Brain microvascular endothelial cell (primary cell): ENCODE measurements at regions not wholly inside any gene's neighbourhood (a gene's known extent, or its start where the extent isn't known, plus 50 kb on each side); places are given as distances from the start of the nearest gene placed in this dataset.

Experiments used
- DNase-seq: peaks from one replicate; pipeline ENCODE4 v3.0.0-alpha.2; 2020
- H3K27ac ChIP-seq: fragments of 250-450 bp; sonication (Bioruptor Pico); 2 replicates; pipeline ENCODE4 v1.5.1; 2020; ENCODE audit warnings: mild to moderate bottlenecking, moderate library complexity
- H3K27me3 ChIP-seq: fragments of 250-450 bp; sonication (Bioruptor Pico); replicated peaks from 2 replicates; pipeline ENCODE4 v1.5.1; 2020; ENCODE audit warnings: mild to moderate bottlenecking
- H3K36me3 ChIP-seq: fragments of 250-450 bp; sonication (Bioruptor Pico); replicated peaks from 2 replicates; pipeline ENCODE4 v1.5.1; 2020; ENCODE audit warnings: mild to moderate bottlenecking
- H3K4me3 ChIP-seq: 2 replicates; pipeline ENCODE4 v1.5.1; 2011; ENCODE audit warnings: low read depth, mild to moderate bottlenecking, control low read depth, low read length, moderate library complexity
- CTCF ChIP-seq: IDR thresholded peaks from 2 replicates; pipeline ENCODE4 v1.5.1; 2011; ENCODE audit warnings: low read depth, mild to moderate bottlenecking, moderate library complexity, low read length, control low read depth, inconsistent platforms; ENCODE audit errors: missing control alignments
- in situ Hi-C: cut with HindIII; loops from 2 replicates; pipeline ENCODE4 v1.10.0; 2017; ENCODE audit warnings: low sequenced_read_pairs, low pct_ligation_motif_present

DNA sequence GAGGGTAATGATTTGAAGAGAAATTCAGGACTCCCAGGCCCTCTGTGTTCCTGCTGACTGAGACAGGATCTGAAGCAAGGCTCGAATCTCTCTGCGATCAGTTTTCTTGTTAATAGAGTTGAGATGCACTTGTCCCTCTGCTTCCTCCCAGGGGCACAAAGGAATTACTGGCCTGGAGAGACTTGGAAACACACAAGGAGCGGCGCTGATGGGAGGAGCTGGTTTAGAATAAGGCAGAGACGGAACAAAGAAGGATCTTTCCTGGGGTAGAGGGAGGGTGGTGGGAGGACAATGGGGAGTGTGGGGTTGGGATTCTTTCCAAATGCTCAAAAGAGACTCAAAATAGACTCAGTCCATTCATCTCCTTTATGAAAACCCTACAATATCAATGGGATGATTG, 719.1 kb downstream of the UQCRFS1 start:
- Histone ChIP-seq H3K27ac (no peak overlapping the region), H3K36me3 (no peaks in the 10 kb centered on the region), H3K27me3 (no peaks in the 10 kb centered on the region), H3K4me3 (no peak overlapping the region)
- in situ Hi-C loops, result no loop called here
- no peak for DNase-seq
- no peak for TF ChIP-seq CTCF

GRCh38 chr19:28492621-28493020, 720.3 kb downstream of the UQCRFS1 start:
- in situ Hi-C loops, result no loop called here
- DNase-seq, result no peak
- H3K4me3 ChIP-seq, result no peak overlapping the region
- no peak overlapping the region for H3K27ac ChIP-seq
- H3K27me3 ChIP-seq, result no peaks in the 10 kb centered on the region
- TF ChIP-seq CTCF, result no peak
- no peaks in the 10 kb centered on the region for H3K36me3 ChIP-seq

- no peak overlapping the region for H3K27ac ChIP-seq
- no peaks in the 10 kb centered on the region for H3K36me3 ChIP-seq
- no peak for TF ChIP-seq CTCF
- no peak overlapping the region for H3K4me3 ChIP-seq
- in situ Hi-C loops, result no loop called here
- H3K27me3 ChIP-seq, result no peaks in the 10 kb centered on the region
- no peak for DNase-seq
These were observed 720.8 kb downstream of the UQCRFS1 start for GRCh38 chr19:28492201-28492600.

DNA sequence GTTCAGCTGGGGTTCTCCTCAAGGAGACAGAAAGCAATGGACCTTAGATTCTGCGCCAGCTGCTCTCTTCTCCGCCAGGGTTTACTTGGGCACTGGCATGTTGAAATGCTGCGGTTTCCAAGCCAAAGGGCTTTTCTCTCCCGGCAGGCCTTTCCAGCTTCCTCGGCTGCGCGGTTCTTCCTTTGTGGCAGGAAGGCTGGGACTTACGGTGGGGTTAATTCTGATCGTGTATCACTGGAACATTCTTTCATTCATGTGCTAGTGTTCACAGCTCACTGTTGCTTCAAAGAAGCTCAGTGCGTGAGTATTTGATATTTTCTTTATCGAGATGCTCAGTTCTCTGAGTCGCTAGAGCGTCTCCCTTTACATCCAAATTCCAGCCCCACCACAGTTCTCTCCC, 723.2 kb downstream of the UQCRFS1 start:
- DNase-seq, result no peak
- no peak overlapping the region for H3K27ac ChIP-seq
- TF ChIP-seq CTCF, result no peak
- no peaks in the 10 kb centered on the region for H3K36me3 ChIP-seq
- H3K4me3 ChIP-seq, result no peak overlapping the region
- in situ Hi-C loops, result no loop called here
- H3K27me3 ChIP-seq, result no peaks in the 10 kb centered on the region

DNA sequence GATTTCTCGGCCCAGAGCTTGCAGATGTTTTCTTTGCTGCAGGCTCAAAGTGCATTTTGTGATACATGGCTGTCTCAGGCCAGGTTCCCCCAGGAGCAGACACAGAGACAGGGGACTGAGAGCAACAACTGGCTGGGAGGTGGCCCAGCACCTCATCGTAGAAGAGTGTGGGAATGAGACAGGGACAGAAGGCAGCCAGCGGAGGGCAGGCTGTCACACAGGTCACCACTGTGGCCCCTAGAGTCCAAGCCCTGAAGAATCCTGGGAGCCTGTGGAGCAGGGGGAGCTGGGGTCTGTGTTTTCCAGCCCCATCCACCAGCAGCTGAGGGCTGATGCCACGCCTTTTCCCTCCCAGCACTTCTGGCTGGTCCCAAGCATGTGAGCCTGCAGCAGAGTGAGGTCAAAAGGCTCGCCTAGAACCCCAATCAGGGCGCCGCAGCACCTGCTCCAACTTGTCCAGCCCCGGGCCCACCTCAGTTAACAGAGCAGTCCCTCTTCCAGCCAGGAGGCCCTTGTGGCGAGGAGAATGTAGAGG, 723.8 kb downstream of the UQCRFS1 start:
- Histone ChIP-seq H3K27ac (no peak overlapping the region), H3K4me3 (no peak overlapping the region), H3K36me3 (no peaks in the 10 kb centered on the region), H3K27me3 (no peaks in the 10 kb centered on the region)
- no peak for DNase-seq
- TF ChIP-seq CTCF, result no peak
- in situ Hi-C loops, result no loop called here

GRCh38 chr19:28487999-28488398, 725.0 kb downstream of the UQCRFS1 start:
- Histone ChIP-seq H3K27me3 (no peaks in the 10 kb centered on the region), H3K27ac (no peak overlapping the region), H3K36me3 (no peaks in the 10 kb centered on the region), H3K4me3 (no peak overlapping the region)
- TF ChIP-seq CTCF, result no peak
- in situ Hi-C loops, result no loop called here
- no peak for DNase-seq
